SK-MEL-5 (cell line): ENCODE measurements at regions not wholly inside any gene's neighbourhood (a gene's known extent, or its start where the extent isn't known, plus 50 kb on each side); places are given as distances from the start of the nearest gene placed in this dataset.

ENCODE experiments used
- DNase-seq: peaks from one replicate; pipeline ENCODE4 v3.0.0-alpha.2; 2016; ENCODE audit warnings: low read depth, low spot score
- in situ Hi-C: cut with HindIII; loops from 2 replicates; pipeline ENCODE4 v1.10.0; 2016; ENCODE audit warnings: low sequenced_read_pairs, high pct_unique_total_duplicates, low pct_unique_long_range_greater_than_20kb

DNA sequence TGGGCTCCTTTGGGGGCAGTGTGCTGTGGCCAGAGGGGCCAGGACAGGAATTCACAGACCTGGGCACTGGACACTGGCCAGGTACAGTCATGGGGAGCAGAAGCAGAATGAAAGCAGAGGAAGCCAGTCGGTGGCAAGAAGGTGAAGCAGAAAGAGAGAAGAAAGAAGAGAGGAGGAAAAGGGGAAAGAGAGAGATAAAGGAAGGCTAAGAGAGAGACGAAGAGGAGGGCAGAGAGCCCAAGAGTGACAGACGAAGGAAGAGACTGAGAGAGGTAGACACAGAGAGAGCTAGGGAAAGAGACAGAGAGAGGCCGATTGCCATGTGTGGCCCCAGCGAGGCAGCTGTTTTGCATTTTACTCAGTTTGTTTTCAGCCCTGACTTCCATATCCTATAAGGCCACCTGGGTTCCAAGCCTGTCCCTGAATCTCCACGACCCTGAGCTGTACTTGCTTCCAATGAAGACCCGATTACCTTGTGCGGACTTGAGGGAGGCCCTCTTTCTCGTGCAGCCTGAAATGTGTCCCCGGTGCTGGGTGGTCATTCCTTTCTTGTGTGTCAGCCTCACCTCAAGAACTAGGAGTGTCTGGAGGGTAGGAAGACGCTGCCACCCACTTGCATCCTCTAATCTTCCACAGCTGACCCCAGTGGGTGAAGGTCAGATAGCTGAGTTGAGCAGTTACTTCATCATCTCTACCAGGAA lies 73.9 kb downstream of the LSM3 start:
- DNase-seq: no peak
- in situ Hi-C loops: loop anchor here (25.0 kb wide), 1 partner anchor 685 kb away; the partner anchor contains the start of gene NR2C2

DNA sequence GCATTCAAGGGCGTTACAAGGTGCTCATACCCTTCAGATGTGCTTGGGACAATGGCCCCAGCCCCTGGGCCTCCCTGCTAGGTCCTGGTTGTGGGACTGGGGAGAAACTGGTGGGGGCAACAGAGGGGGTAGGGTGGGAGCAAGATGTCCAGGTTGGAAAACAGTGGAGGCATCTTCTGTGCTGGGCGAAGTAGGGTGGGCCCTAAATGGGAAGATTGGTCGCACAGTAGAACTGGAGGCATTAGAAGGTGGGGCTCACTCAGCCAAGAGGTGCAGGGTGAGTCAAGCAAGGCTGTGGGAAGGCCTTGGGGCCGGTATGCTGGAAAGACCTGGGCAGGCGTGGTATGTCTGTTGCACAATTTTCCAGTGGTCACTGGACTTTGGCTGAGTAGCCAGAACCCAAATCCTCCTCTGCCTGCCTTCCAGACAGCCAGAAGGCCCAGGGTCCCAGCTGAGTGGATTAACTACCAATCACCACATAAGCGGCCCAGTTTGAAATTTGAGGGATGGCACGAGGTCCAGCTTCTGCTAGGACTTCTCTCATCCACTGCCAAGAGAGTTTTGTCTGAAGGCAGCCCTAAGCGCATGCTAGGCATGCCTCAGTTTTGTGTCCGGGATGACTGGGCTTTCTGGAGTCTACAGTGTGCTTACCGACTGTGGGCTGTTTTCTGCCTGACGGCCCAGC lies 74.5 kb downstream of the LSM3 start:
- in situ Hi-C loops: loop anchor here (25.0 kb wide), 1 partner anchor 684 kb away; the partner anchor contains the start of gene NR2C2

DNA sequence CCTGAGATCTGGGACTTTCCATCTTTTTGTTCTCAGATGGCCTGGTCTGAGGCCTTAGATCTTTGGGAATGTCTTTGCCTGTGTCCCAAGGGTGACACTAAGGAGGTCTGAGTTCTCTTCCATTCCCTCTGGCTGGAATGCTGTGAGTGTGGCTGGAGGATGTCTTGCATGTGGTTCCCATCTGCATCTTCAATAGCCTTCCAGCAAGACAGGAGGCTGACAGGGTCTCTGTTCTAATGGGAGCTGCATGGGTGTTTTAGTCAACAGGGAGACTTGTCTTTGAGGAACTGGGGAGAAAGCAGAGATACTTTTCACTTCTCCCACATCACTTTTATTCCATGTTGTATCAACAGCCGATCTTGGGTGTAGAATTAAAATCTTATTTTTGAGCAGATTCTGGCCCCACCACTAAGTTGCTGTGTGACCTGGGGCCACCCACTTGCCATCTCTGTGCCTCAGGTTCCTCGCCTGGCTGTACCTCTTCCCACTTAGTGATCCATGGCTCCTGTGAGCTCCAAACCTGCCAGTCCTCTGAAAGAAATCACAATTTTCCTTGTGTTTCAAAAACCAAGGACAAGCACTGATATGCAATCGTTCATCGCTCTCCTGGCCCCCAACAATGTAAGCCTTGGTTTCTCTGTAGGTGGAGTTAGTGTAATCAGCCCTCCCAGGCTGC lies 75.2 kb downstream of the LSM3 start:
- DNase-seq: no peak
- in situ Hi-C loops: loop anchor here (25.0 kb wide), 1 partner anchor 683 kb away; the partner anchor contains the start of gene NR2C2

More for the DNA sequence above, 74.5 kb downstream of the LSM3 start:
- DNase-seq: no peak

DNA sequence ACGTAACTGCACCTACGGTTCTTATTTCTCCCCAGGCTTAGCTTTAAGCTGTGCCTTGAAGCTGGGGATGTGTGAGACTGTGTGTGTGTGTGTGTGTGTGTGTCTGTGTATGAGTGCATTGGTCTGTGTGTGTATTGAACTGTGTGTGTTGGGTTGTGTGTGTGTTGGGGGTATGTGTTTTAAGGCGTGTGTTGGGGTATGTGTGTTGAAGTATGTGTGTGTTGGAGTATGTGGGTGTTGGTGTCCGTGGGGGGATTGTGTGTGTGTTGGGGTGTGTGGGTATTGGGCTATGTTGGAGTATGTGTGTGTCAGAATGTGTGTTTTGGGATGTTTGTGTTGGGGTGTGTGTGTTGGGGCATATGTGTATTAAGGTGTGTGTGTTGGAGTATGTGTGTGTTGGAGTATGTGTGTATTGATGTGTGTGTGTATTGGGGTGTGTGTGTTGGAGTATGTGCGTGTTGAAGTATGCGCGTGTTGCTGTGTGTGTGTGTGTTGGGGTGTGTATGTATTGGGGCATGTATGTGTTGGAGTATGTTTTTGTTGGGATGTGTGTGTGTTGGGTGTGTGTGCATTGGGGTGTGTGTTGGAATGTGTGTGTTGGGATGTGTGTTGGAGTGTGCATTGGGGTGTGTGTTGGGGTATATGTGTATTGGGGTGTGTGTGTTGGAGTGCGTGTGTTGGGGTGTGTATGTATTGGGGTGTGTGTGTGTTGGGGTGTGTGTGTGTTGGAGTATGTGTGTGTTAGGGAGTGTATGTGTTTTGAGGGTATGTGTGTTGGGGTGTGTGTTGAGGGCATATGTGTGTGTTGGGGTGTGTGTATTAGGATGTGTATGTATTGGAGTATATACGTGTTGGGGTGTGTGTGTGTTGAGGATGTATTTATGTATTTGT lies 76.4 kb downstream of the LSM3 start:
- in situ Hi-C loops: loop anchor here (25.0 kb wide), 1 partner anchor 682 kb away; the partner anchor contains the start of gene NR2C2
- DNase-seq: no peak

GRCh38 chr3:14256046-14256445 lies 77.4 kb downstream of the LSM3 start:
- in situ Hi-C loops: loop anchor here (25.0 kb wide), 1 partner anchor 681 kb away; the partner anchor contains the start of gene NR2C2
- peak; percentile 27 for DNase-seq

GRCh38 chr3:14256561-14257342 lies 78.1 kb downstream of the LSM3 start:
- in situ Hi-C loops: loop anchor here (25.0 kb wide), 1 partner anchor 681 kb away; the partner anchor contains the start of gene NR2C2
- DNase-seq: peak; percentile 25

DNA sequence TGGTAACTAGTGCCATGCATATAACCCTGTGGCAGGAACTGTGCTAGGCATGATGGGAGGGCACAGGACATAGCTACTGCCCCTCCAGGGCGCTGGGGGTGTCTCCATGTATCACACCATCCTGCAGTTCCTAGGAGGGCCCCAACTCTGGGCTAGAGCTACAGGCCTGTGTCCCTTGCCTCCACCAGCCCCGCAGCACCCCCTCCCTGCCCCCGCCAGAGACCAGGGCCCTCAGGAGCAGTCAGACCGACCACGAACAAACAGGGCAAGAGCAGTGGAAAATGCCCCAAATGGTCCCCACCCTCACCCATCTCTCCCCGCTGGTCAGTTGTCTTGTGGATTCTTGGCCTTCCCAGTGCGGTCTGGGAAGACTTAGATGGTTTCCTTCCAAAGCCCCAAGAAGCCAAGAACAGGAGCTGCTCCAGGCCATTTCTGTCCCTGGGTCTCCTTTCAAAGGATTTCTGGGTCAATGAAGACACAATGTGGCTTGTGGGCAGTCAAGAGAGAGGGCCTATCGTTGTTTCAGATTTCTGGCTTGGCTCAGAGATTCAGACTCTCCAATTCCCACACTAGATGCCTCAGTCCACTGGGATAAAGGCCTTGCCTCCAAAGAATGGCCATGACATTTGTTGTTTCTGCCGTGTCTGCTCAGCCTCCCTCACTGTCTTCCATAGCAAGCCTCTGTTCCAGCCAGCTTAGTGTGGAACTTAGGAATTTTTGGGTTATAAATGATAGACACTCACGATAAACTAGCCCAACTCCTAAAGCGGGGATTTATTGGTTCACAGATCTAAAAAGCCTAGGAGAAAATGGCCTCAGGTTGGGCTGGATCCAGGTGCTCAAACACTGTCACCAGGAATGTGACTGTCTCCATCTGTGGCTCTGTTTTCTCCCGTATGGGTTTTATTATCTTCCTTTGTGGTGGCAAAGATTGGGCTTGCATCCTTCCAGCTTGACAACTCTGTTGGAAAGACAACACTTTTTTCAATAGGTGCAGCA lies 80.6 kb downstream of the LSM3 start:
- in situ Hi-C loops: loop anchor here (25.0 kb wide), 1 partner anchor 678 kb away; the partner anchor contains the start of gene NR2C2
- DNase-seq: no peak

- no peak for DNase-seq
- in situ Hi-C loops: loop anchor here (25.0 kb wide), 1 partner anchor 677 kb away; the partner anchor contains the start of gene NR2C2
Observed at GRCh38 chr3:14260463-14260862, 81.8 kb downstream of the LSM3 start.

DNA sequence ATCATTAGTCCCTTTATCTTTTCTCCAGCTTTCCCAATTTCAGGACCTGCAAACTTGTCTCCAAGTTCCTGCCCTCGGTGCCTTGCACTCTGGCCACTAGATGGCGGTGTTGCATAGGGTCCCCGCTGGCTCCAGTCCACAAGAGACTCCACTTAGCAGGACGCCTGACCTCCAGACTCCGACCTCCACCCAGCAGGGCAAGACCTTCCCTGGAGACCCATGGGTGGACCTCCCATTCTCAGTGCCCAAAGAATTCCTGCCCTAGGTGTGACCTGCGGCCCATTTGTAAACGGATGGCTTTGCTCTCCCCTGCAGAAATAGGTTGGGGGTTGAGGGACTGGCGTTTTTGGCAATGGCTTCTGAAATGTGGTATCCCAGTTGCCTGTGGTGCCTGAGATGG lies 82.6 kb downstream of the LSM3 start:
- peak; percentile 82 for DNase-seq
- in situ Hi-C loops: loop anchor here (25.0 kb wide), 1 partner anchor 676 kb away; the partner anchor contains the start of gene NR2C2

GRCh38 chr3:14262212-14262611 lies 83.6 kb downstream of the LSM3 start:
- in situ Hi-C loops: loop anchor here (25.0 kb wide), 1 partner anchor 675 kb away; the partner anchor contains the start of gene NR2C2
- DNase-seq: no peak

- no peak for DNase-seq
- in situ Hi-C loops: loop anchor here (25.0 kb wide), 1 partner anchor 674 kb away; the partner anchor contains the start of gene NR2C2
Observed at GRCh38 chr3:14262867-14263266, 84.2 kb downstream of the LSM3 start.

DNA sequence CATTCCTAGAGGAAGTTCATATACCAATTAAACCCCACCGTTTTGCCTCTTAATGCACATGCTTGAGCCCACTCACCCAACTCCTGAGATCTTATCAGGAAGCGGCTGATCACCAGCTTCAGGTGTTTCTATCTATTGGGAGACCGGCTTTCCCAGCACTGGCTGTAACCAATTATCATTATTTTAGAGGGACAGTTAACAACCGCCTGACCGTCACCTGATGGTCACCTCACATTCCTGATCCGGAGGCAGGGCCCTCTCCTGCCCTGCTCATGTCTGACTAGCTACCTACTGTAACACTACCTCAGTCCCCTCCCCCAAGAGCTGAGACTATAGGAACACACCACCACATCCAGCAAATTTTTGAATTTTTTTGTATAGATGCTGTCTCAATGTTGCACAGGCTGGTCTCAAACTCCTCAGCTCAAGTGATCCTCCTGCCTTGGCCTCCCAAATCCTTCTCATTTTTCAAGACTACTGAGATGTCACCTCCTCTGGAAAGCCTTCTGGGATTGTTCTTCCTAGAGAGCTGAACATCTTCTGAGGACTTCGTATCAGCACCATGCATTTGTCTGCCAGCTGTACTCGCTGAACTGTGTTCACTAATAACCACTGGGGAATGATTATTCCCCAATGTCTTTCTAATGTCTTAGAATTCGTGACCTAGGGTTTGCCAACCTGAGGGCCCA lies 84.8 kb downstream of the LSM3 start:
- DNase-seq: no peak
- in situ Hi-C loops: loop anchor here (25.0 kb wide), 1 partner anchor 674 kb away; the partner anchor contains the start of gene NR2C2

DNA sequence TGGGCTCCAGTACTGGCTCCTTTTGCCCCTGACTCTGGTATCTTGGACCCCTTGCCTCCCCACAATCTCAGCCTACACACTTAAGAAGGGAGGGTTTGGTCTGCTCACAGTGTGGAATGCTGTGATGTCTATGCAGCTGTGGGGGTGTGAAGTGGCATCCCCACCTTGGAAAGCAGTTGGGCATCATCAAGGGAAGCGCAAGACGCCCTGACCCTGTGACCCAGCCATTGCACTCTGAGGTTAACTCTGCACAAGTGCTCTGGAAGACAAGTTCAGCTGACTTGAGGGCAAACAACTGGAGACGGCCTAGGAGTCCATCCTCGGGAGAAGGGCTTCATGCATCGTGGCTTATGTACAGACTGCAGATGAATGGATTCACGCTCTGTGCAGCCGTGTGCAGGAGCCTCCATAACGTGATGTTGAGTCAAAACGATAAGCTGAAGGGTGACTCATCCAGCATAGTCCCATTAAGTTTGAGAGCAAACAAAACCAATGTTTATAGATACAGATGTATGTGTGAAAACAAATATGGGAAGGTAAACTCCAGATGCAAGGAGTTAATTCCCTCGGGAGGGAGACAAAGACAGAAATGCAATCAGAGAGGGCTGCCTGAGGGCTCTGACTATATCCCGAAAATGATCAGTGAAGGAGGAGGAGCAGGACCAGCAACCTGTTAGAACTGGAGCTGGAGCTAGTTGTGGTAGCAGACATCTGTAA lies 86.8 kb downstream of the LSM3 start:
- DNase-seq: no peak

DNA sequence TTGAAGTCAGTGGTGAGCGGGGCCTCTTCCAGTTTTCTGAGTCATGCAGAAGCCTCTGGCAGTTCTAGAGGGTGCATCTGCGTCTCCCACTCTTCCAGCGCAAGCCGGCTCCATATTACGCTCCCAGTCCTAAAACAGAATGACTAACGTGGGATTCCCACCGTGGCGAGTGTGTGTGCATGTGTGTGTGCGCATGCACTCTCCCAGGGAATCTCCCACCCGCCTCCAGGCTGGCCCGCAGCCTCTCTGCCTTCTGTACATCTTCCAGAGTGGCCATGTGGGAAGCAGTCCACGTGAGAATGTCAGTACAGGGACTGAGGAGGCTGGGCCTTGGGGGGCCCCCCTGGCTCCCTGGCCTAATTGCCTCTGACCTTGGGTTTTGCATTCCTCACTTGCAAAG lies 87.7 kb downstream of the LSM3 start:
- in situ Hi-C loops: loop anchor here (25.0 kb wide), 1 partner anchor 671 kb away; the partner anchor contains the start of gene NR2C2
- DNase-seq: no peak

More for the DNA sequence above, 86.8 kb downstream of the LSM3 start:
- in situ Hi-C loops: loop anchor here (25.0 kb wide), 1 partner anchor 672 kb away; the partner anchor contains the start of gene NR2C2
